ENCODE measurements at regions not wholly inside any gene's neighbourhood (a gene's known extent, or its start where the extent isn't known, plus 50 kb on each side); places are given as distances from the start of the nearest gene placed in this dataset.

DNA sequence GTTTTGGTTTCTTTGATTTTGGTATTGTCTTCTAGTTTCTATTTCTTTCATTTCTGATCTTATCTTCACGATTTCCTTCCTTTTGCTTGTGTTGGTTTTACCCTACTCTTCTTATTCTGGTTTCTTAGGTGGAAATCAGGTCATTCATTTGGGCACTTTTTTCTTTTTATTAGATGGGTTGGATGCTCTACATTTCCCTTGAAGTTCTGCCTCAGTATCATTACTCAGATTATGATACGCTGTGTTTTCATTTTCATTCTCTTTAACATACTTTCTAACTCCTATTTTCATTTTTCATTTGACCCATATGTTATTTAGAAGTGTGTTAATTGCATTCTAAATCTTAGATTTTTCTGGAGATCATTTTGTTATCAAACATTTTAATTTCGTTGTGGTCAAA is 108.6 kb downstream of the IRF8 start:
- TF ChIP-seq POLR2AphosphoS5 (IDR thresholded peaks at IDR 0.05; ENCODE audit: low read depth) (no peak), CTCF (IDR thresholded peaks at IDR 0.05; ENCODE audit: insufficient read depth, low read length) (no peak), GABPA (IDR thresholded peaks at IDR 0.05; ENCODE audit: low read depth) (no peak), SPI1 (IDR thresholded peaks at IDR 0.05; ENCODE audit: borderline replicate concordance, low read depth) (no peak)
- TF ChIP-seq, protein P1, sequence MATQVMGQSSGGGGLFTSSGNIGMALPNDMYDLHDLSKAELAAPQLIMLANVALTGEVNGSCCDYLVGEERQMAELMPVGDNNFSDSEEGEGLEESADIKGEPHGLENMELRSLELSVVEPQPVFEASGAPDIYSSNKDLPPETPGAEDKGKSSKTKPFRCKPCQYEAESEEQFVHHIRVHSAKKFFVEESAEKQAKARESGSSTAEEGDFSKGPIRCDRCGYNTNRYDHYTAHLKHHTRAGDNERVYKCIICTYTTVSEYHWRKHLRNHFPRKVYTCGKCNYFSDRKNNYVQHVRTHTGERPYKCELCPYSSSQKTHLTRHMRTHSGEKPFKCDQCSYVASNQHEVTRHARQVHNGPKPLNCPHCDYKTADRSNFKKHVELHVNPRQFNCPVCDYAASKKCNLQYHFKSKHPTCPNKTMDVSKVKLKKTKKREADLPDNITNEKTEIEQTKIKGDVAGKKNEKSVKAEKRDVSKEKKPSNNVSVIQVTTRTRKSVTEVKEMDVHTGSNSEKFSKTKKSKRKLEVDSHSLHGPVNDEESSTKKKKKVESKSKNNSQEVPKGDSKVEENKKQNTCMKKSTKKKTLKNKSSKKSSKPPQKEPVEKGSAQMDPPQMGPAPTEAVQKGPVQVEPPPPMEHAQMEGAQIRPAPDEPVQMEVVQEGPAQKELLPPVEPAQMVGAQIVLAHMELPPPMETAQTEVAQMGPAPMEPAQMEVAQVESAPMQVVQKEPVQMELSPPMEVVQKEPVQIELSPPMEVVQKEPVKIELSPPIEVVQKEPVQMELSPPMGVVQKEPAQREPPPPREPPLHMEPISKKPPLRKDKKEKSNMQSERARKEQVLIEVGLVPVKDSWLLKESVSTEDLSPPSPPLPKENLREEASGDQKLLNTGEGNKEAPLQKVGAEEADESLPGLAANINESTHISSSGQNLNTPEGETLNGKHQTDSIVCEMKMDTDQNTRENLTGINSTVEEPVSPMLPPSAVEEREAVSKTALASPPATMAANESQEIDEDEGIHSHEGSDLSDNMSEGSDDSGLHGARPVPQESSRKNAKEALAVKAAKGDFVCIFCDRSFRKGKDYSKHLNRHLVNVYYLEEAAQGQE (IDR thresholded peaks at IDR 0.05; ENCODE audit: insufficient replicate concordance, low read depth): no peak

Measured in HL-60 (cell line).